ENCODE measurements at regions not wholly inside any gene's neighbourhood (a gene's known extent, or its start where the extent isn't known, plus 50 kb on each side); places are given as distances from the start of the nearest gene placed in this dataset.
"Not testable (repeated sequence)": the region's sequence is repeated elsewhere in the genome, so short reads cannot be mapped to it uniquely, and the experiment has no call there.

- intact Hi-C loops (cut with micrococcal nuclease) = no loop called here
- no peaks in the 10 kb centered on the region for H3K9me3 Mint-ChIP-seq
- H3K27me3 Mint-ChIP-seq = no peaks in the 10 kb centered on the region
- no peak overlapping the region for H3K4me3 Mint-ChIP-seq
- no peak for DNase-seq
- peaks cover 27% of the 10 kb centered on the region for H3K4me1 Mint-ChIP-seq (ENCODE audit: low read depth)
- H3K36me3 Mint-ChIP-seq = no peaks in the 10 kb centered on the region
- ChIA-PET POLR2A (no interaction called here), CTCF (interaction anchor here (0.6 to 1.4 kb wide), 2 partner anchors 17 to 37 kb away, joined by 3 read pairs; no protein-coding TSS in a partner anchor)
- no peak overlapping the region for H3K27ac Mint-ChIP-seq
Measured at GRCh38 chr4:123602007-123602406, 205.4 kb downstream of the SPRY1 start.

- Mint-ChIP-seq H3K27me3 (no peaks in the 10 kb centered on the region), H3K36me3 (no peaks in the 10 kb centered on the region), H3K9me3 (no peaks in the 10 kb centered on the region), H3K4me3 (no peak overlapping the region), H3K4me1 (ENCODE audit: low read depth) (peaks cover 32% of the 10 kb centered on the region), H3K27ac (no peak overlapping the region)
- intact Hi-C loops (cut with micrococcal nuclease) = no loop called here
- CTCF ChIA-PET = interaction anchor here (1.4 kb wide), 1 partner anchor 39 kb away, joined by 3 read pairs; no protein-coding TSS in a partner anchor
- DNase-seq = no peak
- POLR2A ChIA-PET = no interaction called here
Measured at GRCh38 chr4:123603165-123603564, 206.6 kb downstream of the SPRY1 start.

GRCh38 chr4:123605797-123606196, 209.2 kb downstream of the SPRY1 start:
- intact Hi-C loops (cut with micrococcal nuclease) = not testable (repeated sequence)

GRCh38 chr4:123606336-123606735, 209.7 kb downstream of the SPRY1 start:
- POLR2A ChIA-PET = no interaction called here
- intact Hi-C loops (cut with micrococcal nuclease) = no loop called here
- peaks cover 17% of the 10 kb centered on the region for H3K4me1 Mint-ChIP-seq (ENCODE audit: low read depth)

More at GRCh38 chr4:123605797-123606196, 209.2 kb downstream of the SPRY1 start:
- H3K4me3 Mint-ChIP-seq, POLR2A ChIA-PET, CTCF ChIA-PET, H3K36me3 Mint-ChIP-seq, H3K9me3 Mint-ChIP-seq, H3K27ac Mint-ChIP-seq, H3K27me3 Mint-ChIP-seq, DNase-seq: not testable (repeated sequence)
- H3K4me1 Mint-ChIP-seq (ENCODE audit: low read depth) = peaks cover 17% of the 10 kb centered on the region

GRCh38 chr4:123606946-123607542, 210.4 kb downstream of the SPRY1 start:
- no peak overlapping the region for H3K27ac Mint-ChIP-seq
- ChIA-PET CTCF (no interaction called here), POLR2A (no interaction called here)
- no peak for DNase-seq
- intact Hi-C loops (cut with micrococcal nuclease) = no loop called here
- H3K9me3 Mint-ChIP-seq = no peaks in the 10 kb centered on the region
- peaks cover 2% of the 10 kb centered on the region for H3K27me3 Mint-ChIP-seq
- peaks cover 14% of the 10 kb centered on the region for H3K4me1 Mint-ChIP-seq (ENCODE audit: low read depth)
- no peaks in the 10 kb centered on the region for H3K36me3 Mint-ChIP-seq
- no peak overlapping the region for H3K4me3 Mint-ChIP-seq

More at GRCh38 chr4:123606336-123606735, 209.7 kb downstream of the SPRY1 start:
- DNase-seq = no peak
- H3K4me3 Mint-ChIP-seq = no peak overlapping the region
- CTCF ChIA-PET = no interaction called here
- H3K27me3 Mint-ChIP-seq = peaks cover 2% of the 10 kb centered on the region
- no peaks in the 10 kb centered on the region for H3K9me3 Mint-ChIP-seq
- H3K27ac Mint-ChIP-seq = no peak overlapping the region
- H3K36me3 Mint-ChIP-seq = no peaks in the 10 kb centered on the region

- intact Hi-C loops (cut with micrococcal nuclease) = no loop called here
- Mint-ChIP-seq H3K27me3 (peaks cover 2% of the 10 kb centered on the region), H3K27ac (no peak overlapping the region), H3K36me3 (no peaks in the 10 kb centered on the region), H3K4me3 (no peak overlapping the region), H3K4me1 (ENCODE audit: low read depth) (peaks cover 12% of the 10 kb centered on the region), H3K9me3 (no peaks in the 10 kb centered on the region)
- no peak for DNase-seq
- ChIA-PET POLR2A (no interaction called here), CTCF (no interaction called here)
Measured at GRCh38 chr4:123609829-123610228, 213.2 kb downstream of the SPRY1 start.

GRCh38 chr4:123613586-123614344, 217.2 kb downstream of the SPRY1 start:
- H3K27ac Mint-ChIP-seq = no peak overlapping the region
- DNase-seq = no peak
- ChIA-PET CTCF (no interaction called here), POLR2A (no interaction called here)
- no peak overlapping the region for H3K4me3 Mint-ChIP-seq
- intact Hi-C loops (cut with micrococcal nuclease) = no loop called here
- H3K9me3 Mint-ChIP-seq = no peaks in the 10 kb centered on the region
- no peaks in the 10 kb centered on the region for H3K36me3 Mint-ChIP-seq
- H3K27me3 Mint-ChIP-seq = peaks cover 2% of the 10 kb centered on the region
- peaks cover 12% of the 10 kb centered on the region for H3K4me1 Mint-ChIP-seq (ENCODE audit: low read depth)

- H3K4me3 Mint-ChIP-seq = no peak overlapping the region
- intact Hi-C loops (cut with micrococcal nuclease) = loop anchor here (2.0 to 5.0 kb wide), 2 partner anchors 15 to 219 kb away; partner anchors contain the start of gene SPRY1
- POLR2A ChIA-PET = no interaction called here
Measured at GRCh38 chr4:123615901-123616300, 219.3 kb downstream of the SPRY1 start.

GRCh38 chr4:123616951-123617461, 220.4 kb downstream of the SPRY1 start:
- Mint-ChIP-seq H3K27ac (no peak overlapping the region), H3K4me3 (no peak overlapping the region), H3K4me1 (ENCODE audit: low read depth) (peaks cover 12% of the 10 kb centered on the region), H3K36me3 (no peaks in the 10 kb centered on the region), H3K9me3 (no peaks in the 10 kb centered on the region), H3K27me3 (no peaks in the 10 kb centered on the region)
- intact Hi-C loops (cut with micrococcal nuclease) = loop anchor here (2.0 to 5.0 kb wide), 2 partner anchors 16 to 220 kb away; partner anchors contain the start of gene SPRY1
- DNase-seq = peak; percentile 27
- ChIA-PET CTCF (no interaction called here), POLR2A (no interaction called here)

More at GRCh38 chr4:123615901-123616300, 219.3 kb downstream of the SPRY1 start:
- H3K4me1 Mint-ChIP-seq (ENCODE audit: low read depth) = peaks cover 12% of the 10 kb centered on the region
- DNase-seq = no peak
- H3K9me3 Mint-ChIP-seq = no peaks in the 10 kb centered on the region
- H3K36me3 Mint-ChIP-seq = no peaks in the 10 kb centered on the region
- H3K27me3 Mint-ChIP-seq = no peaks in the 10 kb centered on the region
- CTCF ChIA-PET = no interaction called here
- no peak overlapping the region for H3K27ac Mint-ChIP-seq

- POLR2A ChIA-PET = no interaction called here
- no peak overlapping the region for H3K4me3 Mint-ChIP-seq
- H3K4me1 Mint-ChIP-seq (ENCODE audit: low read depth) = peaks cover 12% of the 10 kb centered on the region
- intact Hi-C loops (cut with micrococcal nuclease) = loop anchor here (2.0 to 5.0 kb wide), 2 partner anchors 17 to 220 kb away; partner anchors contain the start of gene SPRY1
- no peaks in the 10 kb centered on the region for H3K9me3 Mint-ChIP-seq
- no peak overlapping the region for H3K27ac Mint-ChIP-seq
- no peak for DNase-seq
- no peaks in the 10 kb centered on the region for H3K36me3 Mint-ChIP-seq
- no peaks in the 10 kb centered on the region for H3K27me3 Mint-ChIP-seq
- CTCF ChIA-PET = interaction anchor here (1.0 to 1.2 kb wide), 2 partner anchors 44 to 53 kb away, joined by 3 read pairs; no protein-coding TSS in a partner anchor
Measured at GRCh38 chr4:123617791-123618190, 221.2 kb downstream of the SPRY1 start.

- ChIA-PET CTCF (interaction anchor here (0.7 to 1.2 kb wide), 3 partner anchors 16 to 54 kb away, joined by 3 read pairs; no protein-coding TSS in a partner anchor), POLR2A (no interaction called here)
- intact Hi-C loops (cut with micrococcal nuclease) = loop anchor here (5.0 kb wide), 1 partner anchor 221 kb away; the partner anchor contains the start of gene SPRY1
- no peaks in the 10 kb centered on the region for H3K27me3 Mint-ChIP-seq
- H3K4me1 Mint-ChIP-seq (ENCODE audit: low read depth) = peaks cover 12% of the 10 kb centered on the region
- no peaks in the 10 kb centered on the region for H3K36me3 Mint-ChIP-seq
- DNase-seq = no peak
- no peaks in the 10 kb centered on the region for H3K9me3 Mint-ChIP-seq
- H3K4me3 Mint-ChIP-seq = no peak overlapping the region
- no peak overlapping the region for H3K27ac Mint-ChIP-seq
Measured at GRCh38 chr4:123618606-123619005, 222.0 kb downstream of the SPRY1 start.

GRCh38 chr4:123619326-123619725, 222.7 kb downstream of the SPRY1 start:
- intact Hi-C loops (cut with micrococcal nuclease) = loop anchor here (5.0 kb wide), 1 partner anchor 222 kb away; the partner anchor contains the start of gene SPRY1
- ChIA-PET CTCF (interaction anchor here (1.2 kb wide), 1 partner anchor 42 kb away, joined by 3 read pairs; no protein-coding TSS in a partner anchor), POLR2A (no interaction called here)
- no peak overlapping the region for H3K27ac Mint-ChIP-seq
- DNase-seq = no peak
- no peaks in the 10 kb centered on the region for H3K9me3 Mint-ChIP-seq
- H3K36me3 Mint-ChIP-seq = no peaks in the 10 kb centered on the region
- H3K4me1 Mint-ChIP-seq (ENCODE audit: low read depth) = peaks cover 12% of the 10 kb centered on the region
- H3K4me3 Mint-ChIP-seq = no peak overlapping the region
- H3K27me3 Mint-ChIP-seq = no peaks in the 10 kb centered on the region

Measured in activated CD4-positive, alpha-beta memory T cell treated with anti-CD3 and anti-CD28 coated beads for 36 hours (primary cell).